Embryonic facial prominence (tissue), 1 donor: ENCODE measurements at regions not wholly inside any gene's neighbourhood (a gene's known extent, or its start where the extent isn't known, plus 50 kb on each side); places are given as distances from the start of the nearest gene placed in this dataset.

Experiments used
- DNase-seq: peaks from one replicate; pipeline ENCODE4 v3.0.0-alpha.2; 2016; ENCODE audit errors: extremely low spot score

DNA sequence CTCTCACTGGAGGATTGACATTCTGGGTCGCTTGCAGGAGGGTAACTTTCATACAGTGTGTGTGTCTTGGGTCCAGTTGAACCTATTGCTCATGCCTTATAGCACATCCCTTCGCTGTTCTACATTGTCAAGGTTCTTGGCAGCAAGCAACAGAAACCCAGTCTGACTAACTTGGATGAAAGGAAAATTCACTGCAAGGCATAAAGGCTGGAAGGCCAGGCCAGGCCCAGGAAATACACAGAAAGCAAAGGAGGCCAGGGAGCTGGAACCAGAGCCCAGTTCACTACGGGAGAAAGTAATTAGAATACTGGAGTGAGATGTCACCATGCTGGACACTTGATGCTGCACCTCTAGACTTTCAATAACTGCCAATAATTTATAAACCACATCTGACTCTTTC lies 353.8 kb upstream of the GATB start:
- DNase-seq = no peak

DNA sequence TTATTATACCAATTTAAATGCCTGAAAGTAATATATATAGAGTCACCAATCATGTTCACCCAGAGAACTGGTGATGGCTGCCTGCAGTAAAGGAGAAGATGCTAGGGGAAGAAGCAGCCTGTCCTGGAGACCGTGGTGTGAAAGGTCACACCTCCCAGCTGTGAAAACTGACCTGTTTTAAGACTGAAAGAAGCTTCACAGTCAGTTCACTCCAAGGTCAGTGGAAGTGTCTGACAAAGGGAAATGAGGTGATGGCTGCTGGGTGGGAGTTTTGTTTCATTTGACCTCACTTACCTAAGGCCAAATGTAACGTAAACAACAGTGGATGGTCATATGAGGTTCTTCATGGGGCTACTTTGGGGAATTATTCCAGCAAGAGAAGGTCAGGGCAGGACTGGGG lies 352.1 kb upstream of the GATB start:
- DNase-seq = no peak

DNA sequence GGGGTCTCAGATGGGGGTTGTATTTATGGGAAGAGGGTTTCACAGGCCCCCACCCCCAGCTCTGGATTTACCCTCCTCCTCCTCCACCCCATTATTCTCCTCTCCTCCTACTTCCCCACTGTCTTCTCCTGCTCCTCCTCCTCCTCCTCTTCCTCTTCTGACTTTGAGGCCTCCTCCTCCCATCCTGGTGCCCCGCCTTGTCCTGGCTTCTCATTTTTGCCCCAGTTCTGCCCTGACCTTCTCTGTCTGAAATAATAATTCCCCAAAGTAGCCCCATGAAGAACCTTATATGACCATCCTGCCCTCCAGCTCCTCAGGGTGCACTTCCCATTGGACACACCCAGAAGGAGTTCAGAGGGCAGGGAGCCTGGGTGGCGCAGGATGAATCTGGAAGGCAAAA lies 351.4 kb upstream of the GATB start:
- no peak for DNase-seq

DNA sequence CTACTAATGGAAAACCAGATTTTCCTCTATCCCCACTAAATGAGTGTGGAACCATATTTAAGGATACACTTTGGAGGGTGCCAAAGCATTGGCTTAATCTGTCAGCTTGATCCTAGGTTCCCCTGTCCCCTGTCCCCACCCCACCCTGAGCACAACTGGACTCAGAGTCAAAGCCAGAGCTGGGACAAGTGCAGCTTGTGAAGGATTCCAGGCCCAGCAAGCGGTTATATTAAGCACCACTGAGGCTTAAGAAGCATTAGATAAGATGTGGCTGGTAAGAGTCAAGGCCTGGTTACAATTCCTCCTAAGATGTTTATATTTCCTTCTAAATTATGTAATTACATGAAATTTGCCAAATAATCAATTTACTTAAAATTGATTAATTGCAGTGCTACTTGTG lies 350.0 kb upstream of the GATB start:
- DNase-seq = no peak

DNA sequence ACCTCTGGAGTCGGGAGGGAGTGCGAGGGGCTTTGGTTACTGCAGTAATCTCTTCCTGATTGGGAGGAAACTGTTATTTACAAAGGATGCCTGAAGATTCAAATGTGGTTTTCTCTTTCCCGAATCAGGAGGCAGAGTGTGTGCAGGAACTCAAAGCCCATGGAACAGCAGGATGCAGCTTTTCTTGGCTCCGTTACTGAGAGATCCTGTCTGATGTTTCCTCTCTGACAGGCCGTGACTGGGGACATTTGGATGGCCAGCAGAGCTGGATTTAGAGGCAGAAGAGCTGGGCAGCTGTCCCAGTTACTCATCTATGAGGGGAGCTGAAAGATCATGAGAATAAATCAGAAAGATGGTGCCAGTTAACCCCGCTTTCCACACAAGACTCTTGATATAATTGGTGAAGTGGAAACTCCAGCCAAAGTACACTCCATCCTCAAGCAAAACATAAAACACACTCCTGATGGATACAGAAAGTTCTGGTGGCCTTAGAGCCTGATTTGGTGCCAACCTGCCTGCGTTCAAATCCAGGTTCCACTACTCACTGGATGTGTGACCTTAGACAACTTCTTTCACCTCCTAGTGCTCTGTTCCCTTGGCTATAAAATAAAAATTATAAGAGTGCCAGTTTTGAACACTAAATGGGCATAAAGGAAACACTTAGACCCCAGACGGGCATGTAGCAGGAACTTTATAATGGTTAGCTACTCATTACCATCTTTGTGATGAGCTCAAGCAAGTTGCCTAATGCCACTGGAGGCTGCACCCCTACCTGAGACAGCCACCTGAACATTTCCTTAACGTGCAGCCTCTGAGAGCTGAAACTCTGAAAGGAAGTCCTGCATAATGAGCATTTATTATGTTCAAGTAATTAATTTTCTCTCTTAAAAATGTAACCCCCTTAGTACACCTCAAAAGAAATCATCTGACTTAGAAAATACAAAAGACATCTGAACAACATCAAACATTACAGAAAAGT lies 349.0 kb upstream of the GATB start:
- no peak for DNase-seq

DNA sequence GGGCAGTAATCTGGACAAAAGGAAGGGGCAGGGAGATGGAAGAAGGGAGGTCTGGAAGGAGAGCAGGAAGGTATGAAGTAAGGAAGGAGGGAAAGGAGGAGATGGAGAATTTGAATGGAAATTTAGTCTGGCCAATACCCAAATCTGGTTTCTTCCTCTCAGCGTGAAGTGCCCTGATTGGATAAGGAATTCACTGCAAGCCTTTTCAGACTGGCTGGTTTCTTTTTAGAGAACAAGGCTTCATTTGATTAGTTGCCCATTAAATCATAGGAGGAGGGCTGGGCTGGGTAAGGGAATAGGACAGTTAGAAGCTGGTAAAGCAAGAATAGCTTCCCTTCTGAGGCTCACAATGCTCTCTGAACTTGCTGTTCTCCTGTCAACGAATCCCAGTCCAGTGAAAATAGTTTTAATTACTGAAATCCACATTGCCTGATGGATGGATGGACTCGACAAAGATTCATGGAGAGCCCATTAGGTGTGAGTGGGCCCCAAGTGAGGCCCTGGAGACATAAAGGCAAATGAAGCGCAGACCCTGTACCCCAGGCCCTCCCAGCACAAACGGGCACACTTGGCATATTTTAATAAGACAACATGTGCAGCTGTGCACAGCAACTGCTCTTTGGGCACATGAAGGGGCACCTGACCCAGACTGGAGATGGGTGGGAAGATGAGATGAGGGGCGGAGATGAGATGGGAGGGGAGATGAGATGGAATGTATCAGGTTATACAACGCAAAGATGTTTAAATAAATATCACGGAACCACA lies 347.1 kb upstream of the GATB start:
- DNase-seq = no peak

DNA sequence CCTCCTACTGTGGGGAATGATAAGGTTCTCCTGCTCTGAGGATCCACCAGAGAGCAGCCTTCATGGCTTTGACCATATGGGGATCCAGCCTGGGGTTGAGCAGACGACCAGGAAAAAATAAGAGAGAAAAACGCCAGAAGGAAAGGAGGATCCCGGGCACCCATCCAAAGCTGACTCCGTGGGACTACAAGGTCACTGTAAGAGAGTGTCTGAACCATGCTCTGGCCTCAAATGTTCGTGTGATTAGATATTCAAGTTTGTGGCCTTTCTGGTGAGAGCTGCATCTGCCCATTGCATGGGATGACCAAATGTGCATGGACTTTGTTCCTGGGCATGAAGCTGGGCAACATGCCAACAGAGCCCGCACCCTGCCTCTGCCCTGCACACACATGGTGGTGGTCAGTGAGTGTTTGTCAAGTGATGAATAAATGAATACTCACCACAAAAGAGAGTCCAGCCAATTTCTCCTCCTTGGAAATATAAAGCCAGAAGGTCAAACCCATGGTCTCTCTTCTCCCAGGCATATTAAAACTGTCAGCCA lies 346.0 kb upstream of the GATB start:
- no peak for DNase-seq

DNA sequence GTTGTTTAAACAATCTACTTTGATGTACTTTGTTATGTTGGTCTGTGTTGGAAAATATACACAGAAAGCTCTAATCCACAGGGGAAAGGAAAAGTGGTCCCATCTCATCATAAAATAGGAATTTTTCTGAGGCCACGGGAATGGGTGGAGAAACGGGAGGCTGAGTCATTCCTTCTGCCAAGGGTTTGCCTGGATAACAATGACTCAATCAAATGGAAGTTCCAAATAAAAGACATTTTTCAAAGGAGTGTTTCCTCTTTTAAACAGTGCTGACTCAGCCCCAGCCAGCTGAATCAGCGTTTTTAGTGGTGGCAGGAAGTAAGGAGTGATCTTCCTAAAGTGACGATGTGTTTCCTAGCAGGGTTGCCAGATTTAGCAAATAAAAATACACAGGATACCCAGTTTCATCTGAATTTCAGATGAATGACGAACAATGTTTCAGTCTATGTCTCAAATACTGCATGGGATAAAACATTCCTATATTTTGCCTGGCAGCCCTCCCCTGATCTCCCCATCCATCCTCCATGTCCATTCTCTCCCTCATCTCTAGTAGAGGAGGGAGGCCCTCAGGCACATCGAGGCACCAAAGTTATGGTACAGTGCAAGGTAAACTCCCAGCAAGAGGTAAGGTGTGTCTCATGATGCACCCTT lies 345.4 kb upstream of the GATB start:
- DNase-seq = no peak

DNA sequence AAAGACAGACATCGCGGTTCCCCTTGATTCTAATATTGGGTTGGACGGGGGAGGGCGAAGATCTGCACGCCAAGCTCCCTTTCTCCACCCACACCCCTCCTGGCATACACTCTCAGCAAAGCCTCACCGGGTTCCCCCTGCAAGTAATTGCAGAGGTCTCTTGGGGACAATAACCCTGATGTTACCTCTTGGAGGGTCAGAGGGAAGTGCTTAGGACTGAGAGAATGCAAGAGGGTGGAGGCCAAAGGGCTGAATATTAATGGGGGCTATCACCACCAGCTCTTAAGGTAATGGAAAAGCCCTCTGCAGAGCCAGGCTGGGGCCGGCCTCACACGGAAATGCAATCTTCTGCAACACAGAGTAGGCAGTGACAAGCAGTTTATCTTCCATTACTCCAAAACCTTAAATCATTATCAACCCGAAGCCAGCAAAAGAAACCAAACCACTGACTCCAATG lies 344.1 kb upstream of the GATB start:
- DNase-seq = no peak

DNA sequence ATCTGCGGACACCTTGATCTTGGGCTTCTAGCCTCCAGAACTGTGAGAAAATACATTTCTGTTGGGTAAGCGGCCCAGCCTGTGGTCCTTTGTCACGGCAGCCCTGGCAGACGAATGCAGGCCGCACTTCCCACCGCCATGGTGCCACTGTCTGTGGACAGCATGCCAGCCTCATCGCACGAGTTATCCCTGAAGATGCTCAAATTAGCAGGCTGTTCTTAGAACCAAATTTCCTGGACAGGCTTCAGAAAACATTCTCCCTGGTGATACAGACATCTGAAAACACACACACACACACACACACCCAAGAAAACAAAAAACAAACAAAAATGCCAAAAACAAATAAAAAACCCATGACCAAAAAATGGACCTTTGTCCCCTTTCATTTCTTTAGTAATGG lies 343.5 kb upstream of the GATB start:
- DNase-seq = no peak

DNA sequence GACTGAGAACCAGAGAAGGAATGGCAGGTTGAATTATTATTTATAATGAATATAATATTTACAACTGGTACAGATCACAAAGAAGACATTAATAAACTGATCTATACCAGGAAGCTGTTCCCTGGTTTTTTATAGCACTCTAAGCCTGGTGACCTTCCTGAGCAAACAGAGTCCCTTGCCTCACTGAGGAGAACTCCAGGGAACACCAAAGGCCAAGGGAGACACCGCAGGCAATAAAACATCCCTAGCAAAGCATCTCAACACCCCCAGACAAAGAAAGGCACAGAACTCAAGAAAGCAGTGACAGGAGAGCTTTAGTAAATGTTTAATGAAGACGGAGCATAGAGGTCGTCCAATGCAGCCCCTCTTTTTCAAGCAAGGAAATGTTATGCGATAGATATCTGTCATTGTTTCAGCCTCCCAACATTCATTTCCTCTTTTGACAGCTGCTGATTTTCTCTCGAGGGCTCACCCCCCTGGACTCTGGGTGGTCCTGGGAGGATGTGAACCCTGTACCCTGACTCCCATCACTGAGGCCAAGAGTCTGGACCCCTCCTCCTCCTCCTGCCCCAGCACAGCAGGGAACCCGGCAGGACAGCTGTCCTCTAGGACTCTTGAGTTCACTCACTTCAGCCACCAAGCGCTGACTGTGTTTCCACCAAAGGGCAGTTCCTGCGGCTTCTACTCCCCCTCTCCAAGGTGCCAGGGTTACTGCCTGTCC lies 342.5 kb upstream of the GATB start:
- no peak for DNase-seq

DNA sequence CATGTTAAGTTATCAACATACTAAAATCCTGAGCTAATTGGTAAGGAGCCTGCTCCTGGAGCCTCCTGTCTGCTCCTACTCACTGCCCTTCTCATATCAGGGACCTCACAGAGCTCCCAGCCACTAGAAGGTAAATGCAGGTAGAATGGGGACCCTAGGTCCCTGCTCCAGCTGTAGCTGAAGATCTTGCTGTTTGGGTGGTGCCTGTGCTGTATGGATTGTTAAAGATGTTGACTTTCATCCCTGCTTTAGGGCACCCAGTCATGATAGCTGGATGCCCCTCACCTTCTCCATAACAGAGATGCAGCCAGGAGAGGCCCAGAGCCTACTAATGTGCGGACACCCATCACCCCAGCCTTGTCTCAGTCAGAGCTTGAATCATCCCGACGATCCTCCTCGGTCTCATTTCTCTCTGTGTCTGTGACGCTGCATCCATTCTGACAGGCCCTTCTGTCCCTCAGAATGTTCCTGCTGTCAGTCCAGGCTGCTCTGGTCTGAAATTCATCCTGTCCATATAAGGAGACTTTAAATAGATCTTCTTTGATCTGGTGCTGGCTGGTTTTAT lies 341.7 kb upstream of the GATB start:
- DNase-seq = no peak

DNA sequence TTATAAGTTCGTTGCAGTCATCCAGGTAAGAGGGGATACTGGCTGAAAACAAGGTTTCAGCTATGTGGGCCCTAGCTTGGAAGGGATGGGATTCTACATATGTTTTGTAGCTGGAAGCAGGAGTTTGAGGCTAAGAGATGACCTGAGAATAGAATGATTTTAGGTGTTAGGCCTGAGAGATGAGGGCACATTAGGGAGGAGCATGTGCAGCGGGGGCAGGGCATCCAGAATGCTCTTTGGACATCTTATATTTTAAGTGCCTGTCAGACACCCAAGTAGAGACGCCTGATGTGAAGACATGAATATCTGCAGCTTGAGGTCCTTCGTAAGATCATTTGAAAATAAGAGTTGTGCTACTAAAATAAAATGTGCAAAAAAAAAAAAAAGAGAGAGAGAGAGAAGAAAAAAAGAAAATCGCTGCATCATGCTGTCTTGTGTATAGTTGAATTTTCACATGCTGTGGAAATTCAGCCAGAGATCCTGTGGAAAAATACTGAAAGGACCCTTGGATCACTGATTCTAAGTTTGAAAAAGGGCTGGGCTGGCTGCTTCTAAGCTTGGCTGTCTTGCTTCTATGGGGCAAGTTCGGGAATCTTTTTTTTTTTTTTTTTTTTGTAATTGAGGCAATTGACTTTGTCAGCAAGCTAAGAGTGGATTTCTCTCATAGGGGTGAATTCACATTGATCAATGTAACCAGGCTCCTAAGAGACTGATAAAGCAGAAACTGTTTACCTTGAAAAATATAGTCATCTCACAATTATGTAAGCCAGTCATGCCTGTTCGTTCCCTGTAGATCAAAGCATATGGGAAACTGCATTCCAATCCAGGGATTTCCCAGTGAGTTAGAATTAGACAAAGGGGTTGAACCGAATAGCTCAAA lies 341.0 kb upstream of the GATB start:
- no peak for DNase-seq

DNA sequence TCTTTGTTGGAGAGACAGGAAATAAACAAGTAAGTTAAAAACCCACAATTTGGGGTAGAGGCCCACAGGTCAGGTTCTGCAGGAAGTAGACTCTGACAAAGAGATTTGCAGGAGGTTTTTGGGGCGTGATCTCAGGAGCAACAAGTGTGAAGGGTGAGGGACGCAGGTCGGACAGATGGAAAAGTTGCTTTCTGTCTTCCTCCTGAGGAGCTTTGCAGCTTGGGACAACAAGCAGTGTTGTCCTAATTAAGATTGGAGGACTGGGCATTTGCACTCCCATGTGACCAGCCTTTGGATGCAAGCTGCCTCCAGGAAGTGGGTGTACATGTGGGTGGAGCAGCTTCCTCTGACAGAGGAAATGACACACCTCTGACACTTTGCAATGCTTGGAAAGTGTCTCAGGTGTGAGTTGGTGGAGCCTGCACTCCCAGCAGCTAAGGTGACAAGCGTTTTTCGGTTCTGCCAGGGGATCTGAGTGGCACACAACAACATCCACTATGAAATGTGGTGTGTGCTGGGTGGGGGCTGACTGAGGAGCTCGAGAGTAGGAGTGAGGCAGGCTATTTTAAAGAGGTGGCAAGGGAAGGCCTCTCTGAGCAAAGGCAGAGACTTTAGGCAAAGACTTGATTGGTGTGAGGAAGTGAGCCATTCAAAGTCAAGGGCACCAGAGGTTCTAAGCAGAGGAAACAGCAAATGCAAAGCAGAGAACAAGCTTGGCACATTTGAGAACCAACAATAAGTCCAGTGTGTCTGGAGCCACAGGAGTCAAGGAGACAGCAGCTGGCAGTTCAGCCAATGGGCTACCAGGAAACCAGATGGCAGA lies 339.8 kb upstream of the GATB start:
- no peak for DNase-seq

DNA sequence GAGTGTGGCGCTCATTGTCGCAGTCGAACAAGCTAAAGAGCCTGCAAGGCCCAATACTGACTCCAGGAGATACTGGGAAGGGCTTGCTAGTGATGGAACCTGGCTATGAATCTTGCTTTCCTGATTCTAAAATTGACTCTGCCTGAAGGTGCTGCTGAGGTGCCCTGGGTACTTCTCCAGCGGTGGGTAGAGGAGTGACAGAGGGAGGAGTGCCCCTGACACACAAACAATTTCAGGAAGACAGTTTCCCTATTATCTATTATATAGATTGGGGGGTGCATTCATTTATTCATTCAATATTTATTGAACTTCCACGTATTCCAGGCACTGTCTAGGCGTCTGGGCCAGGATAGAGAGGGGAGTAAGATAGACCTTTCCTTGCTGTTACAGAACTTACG lies 339.2 kb upstream of the GATB start:
- no peak for DNase-seq

DNA sequence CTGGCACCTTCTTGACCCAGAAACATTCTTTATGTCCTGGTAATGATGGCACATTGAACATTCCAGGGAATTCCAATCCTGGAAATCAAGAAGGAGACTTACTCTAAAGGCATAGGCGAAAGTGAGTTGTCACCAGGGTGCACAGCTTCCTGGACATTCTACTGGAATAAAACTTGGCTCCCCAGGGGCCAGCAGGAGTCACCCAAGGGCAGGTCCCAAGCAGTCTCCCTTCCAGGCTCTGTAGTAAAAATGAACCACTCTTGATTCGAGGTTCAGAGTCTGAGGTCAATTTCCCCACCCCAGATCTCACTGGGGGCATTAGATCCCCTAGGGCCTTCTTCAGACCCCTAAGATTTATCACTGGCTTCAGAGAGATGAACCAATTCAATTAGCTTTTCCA lies 338.7 kb upstream of the GATB start:
- DNase-seq = no peak

DNA sequence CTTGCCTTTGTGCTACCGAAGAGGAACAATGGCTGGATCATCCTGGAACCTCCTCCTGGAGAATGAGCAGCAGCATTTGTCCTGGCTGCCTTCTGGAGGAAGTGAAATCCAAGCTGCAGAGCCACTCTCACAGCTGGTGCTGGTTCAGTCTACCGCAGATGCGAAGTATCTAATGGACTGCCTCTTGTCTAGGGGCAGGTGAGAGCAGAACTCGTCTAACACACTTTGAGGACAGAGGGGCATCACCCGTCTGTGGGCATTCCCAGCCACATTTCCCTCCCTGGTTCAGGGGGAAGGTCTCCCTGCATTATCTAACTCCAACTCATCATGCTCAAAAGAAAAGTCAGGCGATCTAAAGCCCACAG lies 338.2 kb upstream of the GATB start:
- no peak for DNase-seq

DNA sequence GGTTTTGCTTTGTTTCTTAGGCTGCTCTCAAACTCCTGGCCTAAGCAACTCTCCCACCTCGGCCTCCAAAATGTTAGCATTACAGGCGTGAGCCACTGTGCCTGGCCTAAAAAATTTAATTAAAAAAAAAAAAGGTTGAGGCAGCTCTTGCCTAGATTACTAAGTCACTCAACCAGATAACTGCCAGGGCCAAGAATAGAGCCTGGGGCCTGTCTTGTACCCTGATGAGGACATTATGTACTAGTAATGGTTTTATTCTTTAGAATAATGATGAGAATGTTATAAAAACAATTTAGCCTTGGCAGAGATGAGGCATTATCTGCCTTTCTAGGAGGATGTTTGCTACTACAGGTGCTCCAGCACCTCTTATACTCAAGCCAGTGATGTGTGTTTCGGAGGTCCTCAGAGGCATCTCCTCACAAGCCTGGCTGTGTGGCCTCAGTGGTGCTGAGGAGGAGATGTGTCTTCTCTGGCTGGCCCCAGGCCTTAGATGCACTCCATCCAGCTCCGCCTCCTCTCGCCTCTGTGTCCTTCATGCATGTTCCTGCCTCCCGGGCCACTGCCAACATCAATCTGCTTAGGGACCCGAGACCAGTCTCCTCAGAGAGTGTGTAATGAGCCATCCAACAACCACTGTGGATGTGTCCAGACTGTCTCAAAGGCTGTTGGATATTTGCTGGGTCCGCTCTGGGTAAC lies 337.7 kb upstream of the GATB start:
- DNase-seq = no peak

DNA sequence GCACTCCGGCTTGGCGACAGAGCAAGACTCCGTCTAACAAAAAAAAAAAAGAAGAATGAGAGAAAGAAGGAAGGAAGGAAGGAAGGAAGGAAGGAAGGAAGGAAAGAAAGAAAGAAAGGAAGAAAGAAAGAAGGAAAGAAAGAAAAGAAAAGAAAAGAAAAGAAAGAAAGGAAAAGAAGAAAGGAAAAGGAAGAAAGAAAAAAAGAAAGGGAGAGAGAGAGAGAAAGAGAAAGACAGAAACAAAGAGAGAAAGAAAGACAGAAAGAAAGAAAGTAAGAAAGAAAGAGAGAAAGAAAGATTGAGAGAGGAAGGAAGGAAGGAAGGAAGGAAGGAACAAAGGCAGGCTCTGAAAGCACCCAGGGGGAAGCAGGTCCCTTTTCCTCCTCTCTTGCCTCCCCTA lies 336.6 kb upstream of the GATB start:
- DNase-seq = no peak
